GM23248 (cell line): ENCODE measurements at regions not wholly inside any gene's neighbourhood (a gene's known extent, or its start where the extent isn't known, plus 50 kb on each side); places are given as distances from the start of the nearest gene placed in this dataset.

ENCODE experiments used
- EZH2 ChIP-seq: fragments of 200-600 bp; sonication (generic); IDR thresholded peaks from 2 replicates; pipeline ENCODE4 v1.6.1; 2018; ENCODE audit warnings: antibody characterized with exemption, mild to moderate bottlenecking; ENCODE audit not compliant: insufficient read depth, poor library complexity, severe bottlenecking
- EZH2phosphoT487 ChIP-seq: fragments of 200-600 bp; sonication (generic); IDR thresholded peaks from 2 replicates; pipeline ENCODE4 v1.6.1; 2018; ENCODE audit warnings: antibody characterized with exemption, moderate library complexity, mild to moderate bottlenecking, low read depth; ENCODE audit not compliant: insufficient read depth

- TF ChIP-seq EZH2phosphoT487 (no peak), EZH2 (no peak)
Observed at GRCh38 chr2:41869542-41870264, 178.1 kb upstream of the PKDCC start.
